WTC11 (cell line): ENCODE measurements at regions not wholly inside any gene's neighbourhood (a gene's known extent, or its start where the extent isn't known, plus 50 kb on each side); places are given as distances from the start of the nearest gene placed in this dataset.

Experiments used
- ATAC-seq: fragments of 200-7000 bp; cut with Tn5 transposase; 2 replicates; pipeline ENCODE4 v1.10.0; 2021; ENCODE audit warnings: mild to moderate bottlenecking, moderate library complexity
- CTCF ChIA-PET: fragments of 300-600 bp; sonication (Branson Sonifier 250); formaldehyde crosslinking; loops from one replicate; lab custom pipeline; 2021; ENCODE audit warnings: antibody characterized with exemption; lab: Charles Lee
- POLR2A ChIA-PET: fragments of 350-600 bp; sonication (Branson Sonifier 250); formaldehyde crosslinking; loops from one replicate; lab custom pipeline; 2021; ENCODE audit warnings: antibody characterized with exemption; lab: Charles Lee
- DNase-seq: peaks from one replicate; pipeline ENCODE4 v3.0.0; 2021; ENCODE audit warnings: low spot score
- H3K27ac Mint-ChIP-seq: 2 replicates; pipeline ENCODE4 v1.8.0; 2021; ENCODE audit warnings: mixed read lengths
- H3K27me3 Mint-ChIP-seq: 2 replicates; pipeline ENCODE4 v1.8.0; 2021; ENCODE audit warnings: low read depth, mild to moderate bottlenecking, moderate library complexity, mixed read lengths
- H3K36me3 Mint-ChIP-seq: 2 replicates; pipeline ENCODE4 v1.8.0; 2021; ENCODE audit warnings: mixed read lengths
- H3K4me1 Mint-ChIP-seq: 2 replicates; pipeline ENCODE4 v1.8.0; 2022; ENCODE audit warnings: mixed read lengths
- H3K4me3 Mint-ChIP-seq: 2 replicates; pipeline ENCODE4 v1.8.0; 2021; ENCODE audit warnings: mild to moderate bottlenecking, moderate library complexity, mixed read lengths
- H3K9me3 Mint-ChIP-seq: 2 replicates; pipeline ENCODE4 v1.8.0; 2021; ENCODE audit warnings: mixed read lengths
- ATF3 ChIP-seq: sonication (generic); formaldehyde crosslinking; conservative IDR thresholded peaks from 2 replicates; pipeline ENCODE4 v1.8.1; 2022; ENCODE audit warnings: mild to moderate bottlenecking, missing genetic modification reagents
- CREM ChIP-seq: sonication (generic); formaldehyde crosslinking; IDR thresholded peaks from 2 replicates; pipeline ENCODE4 v1.8.1; 2022; ENCODE audit warnings: mild to moderate bottlenecking, missing genetic modification reagents, moderate library complexity
- E2F5 ChIP-seq: sonication (generic); formaldehyde crosslinking; IDR thresholded peaks from 2 replicates; pipeline ENCODE4 v1.8.1; 2022; ENCODE audit warnings: mild to moderate bottlenecking, moderate library complexity, missing genetic modification reagents
- EMX1 ChIP-seq: fragments of 250-450 bp; sonication (Bioruptor Pico); IDR thresholded peaks from 2 replicates; pipeline ENCODE4 v1.8.0; 2021; ENCODE audit warnings: mild to moderate bottlenecking
- GABPB1 ChIP-seq: sonication (generic); formaldehyde crosslinking; IDR thresholded peaks from 2 replicates; pipeline ENCODE4 v1.8.1; 2023; ENCODE audit warnings: mild to moderate bottlenecking, missing genetic modification reagents
- MAX ChIP-seq: sonication (generic); formaldehyde crosslinking; IDR thresholded peaks from 2 replicates; pipeline ENCODE4 v1.8.0; 2022; ENCODE audit warnings: mild to moderate bottlenecking, missing genetic modification reagents
- SMAD4 ChIP-seq: sonication (generic); formaldehyde crosslinking; IDR thresholded peaks from 2 replicates; pipeline ENCODE4 v1.8.0; 2022; ENCODE audit warnings: mild to moderate bottlenecking, missing genetic modification reagents
- SOX15 ChIP-seq: fragments of 250-450 bp; sonication (Bioruptor Pico); IDR thresholded peaks from 2 replicates; pipeline ENCODE4 v1.9.0; 2021; ENCODE audit warnings: mild to moderate bottlenecking
- STAT6 ChIP-seq: sonication (generic); formaldehyde crosslinking; conservative IDR thresholded peaks from 2 replicates; pipeline ENCODE4 v1.8.1; 2023; ENCODE audit warnings: mild to moderate bottlenecking, low read depth, missing genetic modification reagents, moderate library complexity
- ZNF232 ChIP-seq: sonication (generic); formaldehyde crosslinking; IDR thresholded peaks from 2 replicates; pipeline ENCODE4 v1.8.0; 2022; ENCODE audit warnings: mild to moderate bottlenecking, missing genetic modification reagents
- ZNF425 ChIP-seq: fragments of 250-450 bp; sonication (Bioruptor Pico); conservative IDR thresholded peaks from 2 replicates; pipeline ENCODE4 v1.9.0; 2021; ENCODE audit warnings: mild to moderate bottlenecking
- ZNF671 ChIP-seq: fragments of 250-450 bp; sonication (Bioruptor Pico); IDR thresholded peaks from 2 replicates; pipeline ENCODE4 v1.8.0; 2021; ENCODE audit warnings: mild to moderate bottlenecking
- TF ChIP-seq, protein P1 (sequence below): fragments of 250-450 bp; sonication (Bioruptor Pico); IDR thresholded peaks from 2 replicates; pipeline ENCODE4 v1.9.0; 2021; ENCODE audit warnings: mild to moderate bottlenecking
- TF ChIP-seq, protein P2 (sequence below): sonication (generic); formaldehyde crosslinking; IDR thresholded peaks from 2 replicates; pipeline ENCODE4 v1.8.0; 2022; ENCODE audit warnings: mild to moderate bottlenecking, missing genetic modification reagents

DNA sequence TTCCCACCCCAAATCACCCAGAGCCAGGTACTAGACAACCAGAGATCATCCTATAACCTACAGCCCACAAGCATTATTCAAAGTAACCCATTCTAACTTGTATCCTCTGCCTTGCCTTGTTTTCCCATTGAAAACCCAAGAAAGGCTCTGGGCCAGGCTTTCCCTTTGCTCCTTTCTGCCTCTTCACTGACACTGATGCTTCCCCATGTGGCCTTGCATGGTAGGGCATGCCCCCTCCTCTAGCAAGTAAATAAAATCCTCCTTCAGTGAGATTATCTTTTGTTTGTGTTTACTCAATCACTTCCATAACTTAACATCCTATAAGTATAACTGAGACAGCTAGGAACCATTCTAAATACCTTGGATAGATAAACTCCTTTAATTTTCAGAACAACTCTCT is 65.6 kb upstream of the FAR1 start (continued):
- no peak for TF ChIP-seq STAT6
- TF ChIP-seq, protein P1, sequence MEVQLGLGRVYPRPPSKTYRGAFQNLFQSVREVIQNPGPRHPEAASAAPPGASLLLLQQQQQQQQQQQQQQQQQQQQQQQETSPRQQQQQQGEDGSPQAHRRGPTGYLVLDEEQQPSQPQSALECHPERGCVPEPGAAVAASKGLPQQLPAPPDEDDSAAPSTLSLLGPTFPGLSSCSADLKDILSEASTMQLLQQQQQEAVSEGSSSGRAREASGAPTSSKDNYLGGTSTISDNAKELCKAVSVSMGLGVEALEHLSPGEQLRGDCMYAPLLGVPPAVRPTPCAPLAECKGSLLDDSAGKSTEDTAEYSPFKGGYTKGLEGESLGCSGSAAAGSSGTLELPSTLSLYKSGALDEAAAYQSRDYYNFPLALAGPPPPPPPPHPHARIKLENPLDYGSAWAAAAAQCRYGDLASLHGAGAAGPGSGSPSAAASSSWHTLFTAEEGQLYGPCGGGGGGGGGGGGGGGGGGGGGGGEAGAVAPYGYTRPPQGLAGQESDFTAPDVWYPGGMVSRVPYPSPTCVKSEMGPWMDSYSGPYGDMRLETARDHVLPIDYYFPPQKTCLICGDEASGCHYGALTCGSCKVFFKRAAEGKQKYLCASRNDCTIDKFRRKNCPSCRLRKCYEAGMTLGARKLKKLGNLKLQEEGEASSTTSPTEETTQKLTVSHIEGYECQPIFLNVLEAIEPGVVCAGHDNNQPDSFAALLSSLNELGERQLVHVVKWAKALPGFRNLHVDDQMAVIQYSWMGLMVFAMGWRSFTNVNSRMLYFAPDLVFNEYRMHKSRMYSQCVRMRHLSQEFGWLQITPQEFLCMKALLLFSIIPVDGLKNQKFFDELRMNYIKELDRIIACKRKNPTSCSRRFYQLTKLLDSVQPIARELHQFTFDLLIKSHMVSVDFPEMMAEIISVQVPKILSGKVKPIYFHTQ (CRISPR knock-in tag): no peak
- TF ChIP-seq EMX1 (CRISPR knock-in tag): no peak
- TF ChIP-seq ATF3 (CRISPR knock-in tag): no peak
- no peak for TF ChIP-seq MAX (CRISPR knock-in tag)
- TF ChIP-seq, all 79 proteins: peak for 0

DNA sequence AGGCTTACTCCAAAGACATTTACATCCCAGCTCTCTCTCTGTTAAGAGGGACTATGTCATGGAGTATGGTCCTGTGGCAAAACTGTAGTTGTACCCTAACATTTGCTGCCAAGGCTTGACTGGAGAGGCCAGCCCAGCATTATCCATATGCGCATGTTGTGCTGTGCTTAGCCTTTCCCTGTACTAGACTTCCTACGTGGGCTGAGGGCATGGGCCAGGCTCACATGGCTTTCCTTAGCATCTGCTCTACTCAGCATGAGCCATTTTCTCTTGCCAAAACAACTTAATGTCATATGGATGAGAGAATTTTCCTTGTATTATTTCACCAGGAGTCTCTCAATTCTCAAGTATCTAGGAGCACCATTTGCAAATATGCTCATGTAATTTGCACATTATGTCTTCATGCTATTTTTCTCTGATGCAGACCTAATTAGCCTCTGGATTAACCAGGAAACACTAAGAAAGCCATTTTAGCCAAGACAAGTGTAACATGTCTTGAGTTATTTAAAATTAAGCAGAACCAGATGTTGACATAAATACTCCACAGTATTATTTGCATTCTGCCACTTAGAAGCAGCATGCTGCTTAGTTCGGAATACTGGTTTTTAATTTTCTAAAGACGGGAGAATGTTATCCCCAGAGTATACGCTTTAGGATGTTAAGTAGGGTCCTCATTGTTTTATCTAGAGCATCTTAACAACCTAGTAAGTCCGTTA is 71.7 kb upstream of the FAR1 start:
- TF ChIP-seq SOX15 (CRISPR knock-in tag) (no peak), GABPB1 (no peak), CREM (CRISPR knock-in tag) (no peak), ZNF671 (CRISPR knock-in tag) (no peak), ZNF232 (CRISPR knock-in tag) (no peak), ZNF425 (CRISPR knock-in tag) (no peak), ATF3 (CRISPR knock-in tag) (no peak), SMAD4 (CRISPR knock-in tag) (no peak), E2F5 (CRISPR knock-in tag) (no peak)
- TF ChIP-seq, protein P1 (CRISPR knock-in tag): no peak
- TF ChIP-seq, protein P2, sequence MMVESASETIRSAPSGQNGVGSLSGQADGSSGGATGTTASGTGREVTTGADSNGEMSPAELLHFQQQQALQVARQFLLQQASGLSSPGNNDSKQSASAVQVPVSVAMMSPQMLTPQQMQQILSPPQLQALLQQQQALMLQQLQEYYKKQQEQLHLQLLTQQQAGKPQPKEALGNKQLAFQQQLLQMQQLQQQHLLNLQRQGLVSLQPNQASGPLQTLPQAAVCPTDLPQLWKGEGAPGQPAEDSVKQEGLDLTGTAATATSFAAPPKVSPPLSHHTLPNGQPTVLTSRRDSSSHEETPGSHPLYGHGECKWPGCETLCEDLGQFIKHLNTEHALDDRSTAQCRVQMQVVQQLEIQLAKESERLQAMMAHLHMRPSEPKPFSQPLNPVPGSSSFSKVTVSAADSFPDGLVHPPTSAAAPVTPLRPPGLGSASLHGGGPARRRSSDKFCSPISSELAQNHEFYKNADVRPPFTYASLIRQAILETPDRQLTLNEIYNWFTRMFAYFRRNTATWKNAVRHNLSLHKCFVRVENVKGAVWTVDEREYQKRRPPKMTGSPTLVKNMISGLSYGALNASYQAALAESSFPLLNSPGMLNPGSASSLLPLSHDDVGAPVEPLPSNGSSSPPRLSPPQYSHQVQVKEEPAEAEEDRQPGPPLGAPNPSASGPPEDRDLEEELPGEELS (CRISPR knock-in tag): no peak
- H3K4me3 Mint-ChIP-seq: no peak overlapping the region
- no peak overlapping the region for H3K27ac Mint-ChIP-seq
- no peak for DNase-seq
- no peaks in the 10 kb centered on the region for H3K4me1 Mint-ChIP-seq
- ChIA-PET CTCF (no interaction called here), POLR2A (no interaction called here)
- no peaks in the 10 kb centered on the region; the same call in 1 of the 2 replicates for H3K27me3 Mint-ChIP-seq
- H3K9me3 Mint-ChIP-seq: peaks cover 7% of the 10 kb centered on the region; the same call in 1 of the 2 replicates
- ATAC-seq: no peak
- no peaks in the 10 kb centered on the region for H3K36me3 Mint-ChIP-seq
